ENCODE measurements at regions not wholly inside any gene's neighbourhood (a gene's known extent, or its start where the extent isn't known, plus 50 kb on each side); places are given as distances from the start of the nearest gene placed in this dataset.

DNA sequence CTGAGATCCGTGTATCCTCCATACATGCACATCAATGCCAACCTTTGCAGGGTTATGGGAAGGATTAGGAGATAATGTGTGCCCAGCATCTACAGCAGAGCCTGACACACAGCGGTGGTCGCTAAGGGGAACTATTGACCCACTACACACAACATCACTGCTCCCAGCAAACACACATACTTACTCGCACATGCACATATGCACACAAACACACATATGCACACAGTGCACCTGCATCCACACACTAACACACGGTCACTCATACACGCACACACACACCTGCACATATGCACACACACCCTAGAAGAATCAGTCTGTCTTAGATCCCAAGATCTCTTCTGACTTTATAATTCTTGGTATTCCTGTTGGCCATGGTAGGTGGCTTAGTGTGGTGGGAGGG is 118.3 kb downstream of the GYPC start:
- no peaks in the 10 kb centered on the region for H3K36me3 ChIP-seq
- H3K27ac ChIP-seq: no peak overlapping the region
- no peak for DNase-seq
- TF ChIP-seq, protein P1, sequence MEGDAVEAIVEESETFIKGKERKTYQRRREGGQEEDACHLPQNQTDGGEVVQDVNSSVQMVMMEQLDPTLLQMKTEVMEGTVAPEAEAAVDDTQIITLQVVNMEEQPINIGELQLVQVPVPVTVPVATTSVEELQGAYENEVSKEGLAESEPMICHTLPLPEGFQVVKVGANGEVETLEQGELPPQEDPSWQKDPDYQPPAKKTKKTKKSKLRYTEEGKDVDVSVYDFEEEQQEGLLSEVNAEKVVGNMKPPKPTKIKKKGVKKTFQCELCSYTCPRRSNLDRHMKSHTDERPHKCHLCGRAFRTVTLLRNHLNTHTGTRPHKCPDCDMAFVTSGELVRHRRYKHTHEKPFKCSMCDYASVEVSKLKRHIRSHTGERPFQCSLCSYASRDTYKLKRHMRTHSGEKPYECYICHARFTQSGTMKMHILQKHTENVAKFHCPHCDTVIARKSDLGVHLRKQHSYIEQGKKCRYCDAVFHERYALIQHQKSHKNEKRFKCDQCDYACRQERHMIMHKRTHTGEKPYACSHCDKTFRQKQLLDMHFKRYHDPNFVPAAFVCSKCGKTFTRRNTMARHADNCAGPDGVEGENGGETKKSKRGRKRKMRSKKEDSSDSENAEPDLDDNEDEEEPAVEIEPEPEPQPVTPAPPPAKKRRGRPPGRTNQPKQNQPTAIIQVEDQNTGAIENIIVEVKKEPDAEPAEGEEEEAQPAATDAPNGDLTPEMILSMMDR (IDR thresholded peaks at IDR 0.05): no peak
- TF ChIP-seq POLR2A (IDR thresholded peaks at IDR 0.05): no peak
- 84 to 88% methylated on average over 6 of the region's 6 CpGs for WGBS, 2 donors
- H3K4me1 ChIP-seq: peaks cover 0 to 15% (median 6%) of the 10 kb centered on the region in 3 donors
- no peaks in the 10 kb centered on the region for H3K9me3 ChIP-seq
- no peak overlapping the region for H3K4me3 ChIP-seq
- peaks cover 0 to 18% (median 0%) of the 10 kb centered on the region in 4 donors for H3K27me3 ChIP-seq
- intact Hi-C loops (cut with DNase I): no loop called here

DNA sequence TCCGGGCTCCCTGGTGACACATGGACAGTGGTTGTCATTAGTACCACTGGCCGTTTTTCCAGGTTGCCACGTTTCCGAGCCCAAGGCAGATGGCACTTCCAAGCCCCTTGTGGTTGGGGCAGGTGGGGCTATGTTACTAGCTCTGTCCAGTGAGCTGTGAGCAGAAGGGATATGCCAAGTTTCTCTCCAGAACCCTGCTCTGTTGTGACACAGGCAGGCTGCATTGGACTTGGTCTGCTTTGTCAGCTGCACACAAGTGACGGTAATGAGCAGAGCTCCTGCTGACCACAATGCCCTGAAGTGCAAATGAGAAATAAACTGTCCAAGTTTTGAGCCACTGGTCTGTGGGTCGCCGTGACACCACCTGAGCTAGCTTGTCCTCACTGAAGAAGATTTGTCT is 118.8 kb downstream of the GYPC start:
- TF ChIP-seq, protein P1 (IDR thresholded peaks at IDR 0.05): no peak
- no peak for TF ChIP-seq POLR2A (IDR thresholded peaks at IDR 0.05)
- WGBS, 2 donors: 82 to 86% methylated on average over 4 to 7 of the region's 7 CpGs
- Histone ChIP-seq H3K9me3 (no peaks in the 10 kb centered on the region), H3K4me3 (no peak overlapping the region), H3K27ac (no peak overlapping the region), H3K27me3 (peaks cover 0 to 18% (median 0%) of the 10 kb centered on the region in 4 donors), H3K4me1 (peaks cover 0 to 15% (median 6%) of the 10 kb centered on the region in 3 donors), H3K36me3 (no peaks in the 10 kb centered on the region)
- intact Hi-C loops (cut with DNase I): loop anchor here (5.0 kb wide), 1 partner anchor 247 kb away; no protein-coding TSS in a partner anchor
- no peak for DNase-seq

DNA sequence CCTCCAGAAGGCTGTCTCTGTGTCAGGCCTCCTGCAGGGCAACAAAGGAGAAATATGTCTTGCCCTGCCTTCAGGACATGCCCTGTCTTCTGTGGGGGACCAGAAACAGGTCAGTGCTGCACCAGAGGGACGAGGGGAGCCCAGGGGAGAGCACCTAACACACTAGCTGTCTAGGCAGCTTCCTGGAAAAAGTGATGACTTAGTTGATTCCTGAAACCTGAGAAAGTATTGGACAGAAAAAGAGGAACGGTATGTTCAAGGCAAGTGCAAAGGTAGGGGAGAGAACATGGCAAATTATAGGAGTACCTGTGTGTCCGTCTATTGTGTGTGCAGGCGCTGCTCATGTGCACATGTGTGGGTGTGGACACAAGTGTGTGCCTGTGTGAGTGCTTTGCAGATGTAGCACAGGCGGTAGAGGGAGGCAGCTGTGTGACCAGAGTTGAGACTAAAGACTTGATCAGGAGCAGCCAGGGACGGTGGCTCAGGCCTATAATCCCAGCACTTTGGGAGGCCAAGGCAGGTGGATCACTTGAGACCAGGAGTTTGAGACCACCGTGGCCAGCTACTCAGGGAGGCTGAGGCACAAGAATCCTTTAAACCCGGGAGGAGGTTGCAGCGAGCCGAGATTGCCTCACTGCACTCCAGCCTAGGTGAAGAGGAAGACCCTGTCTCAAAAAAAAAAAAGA is 119.5 kb downstream of the GYPC start:
- no peak for DNase-seq
- Histone ChIP-seq H3K4me1 (peaks cover 0 to 15% (median 6%) of the 10 kb centered on the region in 3 donors), H3K9me3 (no peaks in the 10 kb centered on the region), H3K27me3 (peaks cover 0 to 18% (median 0%) of the 10 kb centered on the region in 4 donors), H3K27ac (no peak overlapping the region), H3K36me3 (no peaks in the 10 kb centered on the region), H3K4me3 (no peak overlapping the region)
- WGBS, 2 donors: 64 to 69% methylated on average over 10 of the region's 10 CpGs
- intact Hi-C loops (cut with DNase I): loop anchor here (5.0 kb wide), 1 partner anchor 248 kb away; no protein-coding TSS in a partner anchor
- TF ChIP-seq, protein P1 (IDR thresholded peaks at IDR 0.05): no peak
- no peak for TF ChIP-seq POLR2A (IDR thresholded peaks at IDR 0.05)

DNA sequence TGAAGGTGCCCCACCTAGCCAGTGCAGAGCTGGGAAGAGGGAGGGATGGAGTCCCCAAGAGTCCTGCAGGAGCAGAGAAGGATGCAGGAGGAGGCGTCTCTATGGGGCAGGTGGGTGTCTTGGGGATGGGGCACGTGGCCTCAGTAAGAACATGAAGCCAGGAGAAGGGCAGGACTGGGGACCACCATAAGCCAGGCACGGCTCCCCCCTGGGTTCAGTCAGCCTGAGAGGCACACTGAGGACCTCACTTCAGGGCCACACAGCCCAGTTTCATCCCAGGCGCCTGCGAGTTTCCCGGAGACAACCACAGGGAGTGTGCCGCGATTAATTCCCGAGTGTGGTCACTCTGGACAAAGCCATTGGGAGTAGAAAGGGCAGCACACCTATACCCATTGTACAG is 120.3 kb downstream of the GYPC start:
- Histone ChIP-seq H3K4me1 (peaks cover 0 to 15% (median 6%) of the 10 kb centered on the region in 3 donors), H3K27me3 (peaks cover 0 to 18% (median 0%) of the 10 kb centered on the region in 4 donors), H3K36me3 (no peaks in the 10 kb centered on the region), H3K9me3 (no peaks in the 10 kb centered on the region), H3K4me3 (peak overlapping the region; percentile 30 to 75 (median 53)), H3K27ac (peak overlapping the region in 1 of 4 donors; percentile 55)
- TF ChIP-seq, protein P1 (IDR thresholded peaks at IDR 0.05): no peak
- no peak for TF ChIP-seq POLR2A (IDR thresholded peaks at IDR 0.05)
- DNase-seq: no peak
- 30 to 60% methylated on average over 2 to 3 of the region's 9 CpGs for WGBS, 2 donors
- intact Hi-C loops (cut with DNase I): loop anchor here (5.0 kb wide), 1 partner anchor 249 kb away; no protein-coding TSS in a partner anchor
